Panc1 (cell line): ENCODE measurements at regions not wholly inside any gene's neighbourhood (a gene's known extent, or its start where the extent isn't known, plus 50 kb on each side); places are given as distances from the start of the nearest gene placed in this dataset.

Experiments used
- SIN3A ChIP-seq: IDR thresholded peaks from 2 replicates; pipeline ENCODE4 v1.6.1; 2012; ENCODE audit warnings: low read depth, mild to moderate bottlenecking, low read length, moderate library complexity, borderline replicate concordance; ENCODE audit not compliant: insufficient read depth
- TF ChIP-seq, protein P1 (sequence below): fragments of 450-650 bp; IDR thresholded peaks from 2 replicates; pipeline ENCODE4 v1.5.1; 2017; ENCODE audit warnings: mild to moderate bottlenecking

DNA sequence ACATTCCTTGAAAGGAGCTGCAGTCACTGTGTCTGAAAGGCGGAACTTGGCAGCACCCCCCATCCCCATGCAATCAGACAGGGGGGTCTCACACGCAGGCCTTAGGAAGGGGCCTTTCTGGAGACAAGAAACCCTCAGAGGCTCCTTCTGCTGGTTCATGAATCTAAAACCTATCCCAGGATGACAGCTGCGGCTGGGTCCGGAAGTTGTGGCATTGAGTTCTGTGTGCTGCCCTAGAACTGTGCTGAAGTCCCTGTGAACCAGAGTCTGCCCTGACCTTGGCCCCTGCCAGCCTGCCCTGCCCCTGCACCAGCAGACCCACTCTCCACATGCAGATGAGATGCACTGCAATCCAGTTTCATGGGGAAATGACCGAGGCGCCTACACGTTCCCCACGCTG is 268.0 kb downstream of the CTTN start:
- TF ChIP-seq SIN3A = no peak
- TF ChIP-seq, protein P1, sequence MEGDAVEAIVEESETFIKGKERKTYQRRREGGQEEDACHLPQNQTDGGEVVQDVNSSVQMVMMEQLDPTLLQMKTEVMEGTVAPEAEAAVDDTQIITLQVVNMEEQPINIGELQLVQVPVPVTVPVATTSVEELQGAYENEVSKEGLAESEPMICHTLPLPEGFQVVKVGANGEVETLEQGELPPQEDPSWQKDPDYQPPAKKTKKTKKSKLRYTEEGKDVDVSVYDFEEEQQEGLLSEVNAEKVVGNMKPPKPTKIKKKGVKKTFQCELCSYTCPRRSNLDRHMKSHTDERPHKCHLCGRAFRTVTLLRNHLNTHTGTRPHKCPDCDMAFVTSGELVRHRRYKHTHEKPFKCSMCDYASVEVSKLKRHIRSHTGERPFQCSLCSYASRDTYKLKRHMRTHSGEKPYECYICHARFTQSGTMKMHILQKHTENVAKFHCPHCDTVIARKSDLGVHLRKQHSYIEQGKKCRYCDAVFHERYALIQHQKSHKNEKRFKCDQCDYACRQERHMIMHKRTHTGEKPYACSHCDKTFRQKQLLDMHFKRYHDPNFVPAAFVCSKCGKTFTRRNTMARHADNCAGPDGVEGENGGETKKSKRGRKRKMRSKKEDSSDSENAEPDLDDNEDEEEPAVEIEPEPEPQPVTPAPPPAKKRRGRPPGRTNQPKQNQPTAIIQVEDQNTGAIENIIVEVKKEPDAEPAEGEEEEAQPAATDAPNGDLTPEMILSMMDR = no peak
